Upper lobe of left lung (tissue), 6 donors: ENCODE measurements at regions not wholly inside any gene's neighbourhood (a gene's known extent, or its start where the extent isn't known, plus 50 kb on each side); places are given as distances from the start of the nearest gene placed in this dataset.

Experiments
- ATAC-seq, 2 donors: fragments of 200-7000 bp; cut with Tn5 transposase; one replicate each; pipeline ENCODE4 v1.9.1; 2022; ENCODE audit warnings: mild to moderate bottlenecking in 2 of 2, moderate library complexity in 2 of 2; ENCODE audit not compliant: low FRiP score in 2 of 2
- DNase-seq, 2 donors: peaks; one replicate each; pipeline ENCODE4 v3.0.0-alpha.2; 2019 to 2020
- H3K27ac ChIP-seq, 4 donors: fragments of 200-600 bp; sonication (generic); one replicate each; pipeline ENCODE4 v1.5.1; 2016 to 2019
- H3K27me3 ChIP-seq, 4 donors: fragments of 200-600 bp; sonication (generic); one replicate each; pipeline ENCODE4 v1.5.1; 2017 to 2019
- H3K36me3 ChIP-seq, 4 donors: fragments of 200-600 bp; sonication (generic); one replicate each; pipeline ENCODE4 v1.5.1; 2016 to 2019
- H3K4me1 ChIP-seq, 4 donors: fragments of 200-600 bp; sonication (generic); one replicate each; pipeline ENCODE4 v1.5.1; 2018 to 2019
- H3K4me3 ChIP-seq, 4 donors: fragments of 200-600 bp; sonication (generic); one replicate each; pipeline ENCODE4 v1.5.1; 2017 to 2019; ENCODE audit warnings: mild to moderate bottlenecking in 2 of 4, moderate library complexity in 1 of 4
- H3K9me3 ChIP-seq, 4 donors: fragments of 200-600 bp; sonication (generic); one replicate each; pipeline ENCODE4 v1.5.1; 2018 to 2019
- CTCF ChIP-seq, 6 experiments: fragments of 450-650 bp in 4 of 6; fragments of 200-600 bp in 2 of 6; sonication (generic) in 2 of 6; IDR thresholded peaks; one replicate each; pipeline ENCODE4 v1.5.1; 2016 to 2019; ENCODE audit warnings: antibody characterized with exemption in 6 of 6
- EP300 ChIP-seq, 4 donors: sonication (generic); formaldehyde crosslinking; IDR thresholded peaks; one replicate each; pipeline ENCODE4 v1.5.1; 2017; ENCODE audit warnings: antibody characterized with exemption in 4 of 4, control low read depth in 2 of 4
- POLR2A ChIP-seq, 4 donors: fragments of 450-650 bp; IDR thresholded peaks; one replicate each; pipeline ENCODE4 v1.5.1; 2016 to 2017; ENCODE audit warnings: antibody characterized with exemption in 4 of 4, mild to moderate bottlenecking in 2 of 4
- POLR2AphosphoS5 ChIP-seq, 2 donors: sonication (generic); formaldehyde crosslinking; IDR thresholded peaks; one replicate each; pipeline ENCODE4 v1.5.1; 2017; ENCODE audit warnings: antibody characterized with exemption in 2 of 2
- WGBS, 2 donors: methylation state at CpG; one replicate each; pipeline ENCODE4 v1.1.5; 2017 to 2018; 5-methylcytosine and 5-hydroxymethylcytosine counted together
- donor health status: DM: no; HTN: no; CAD: no; lungs with moderate emphysema.
- donor health status: DM: no; HTN: yes; CAD: no; lungs with severe emphysema.

GRCh38 chr11:23490557-23491235 is 630.4 kb upstream of the CCDC179 start:
- ATAC-seq (no peak), DNase-seq (no peak)
- Histone ChIP-seq H3K4me3 (no peak overlapping the region), H3K27me3 (no peaks in the 10 kb centered on the region), H3K4me1 (no peaks in the 10 kb centered on the region), H3K36me3 (no peaks in the 10 kb centered on the region), H3K9me3 (peaks cover 0 to 4% (median 0%) of the 10 kb centered on the region in 4 donors), H3K27ac (no peak overlapping the region)
- WGBS, 2 donors = 46% methylated on average over 3 of the region's 3 CpGs
- TF ChIP-seq EP300 (IDR thresholded peaks at IDR 0.05) = no peak
- TF ChIP-seq CTCF (IDR thresholded peaks at IDR 0.05) = no peak
- TF ChIP-seq POLR2AphosphoS5 (IDR thresholded peaks at IDR 0.05) = no peak
- no peak for TF ChIP-seq POLR2A (IDR thresholded peaks at IDR 0.05)

DNA sequence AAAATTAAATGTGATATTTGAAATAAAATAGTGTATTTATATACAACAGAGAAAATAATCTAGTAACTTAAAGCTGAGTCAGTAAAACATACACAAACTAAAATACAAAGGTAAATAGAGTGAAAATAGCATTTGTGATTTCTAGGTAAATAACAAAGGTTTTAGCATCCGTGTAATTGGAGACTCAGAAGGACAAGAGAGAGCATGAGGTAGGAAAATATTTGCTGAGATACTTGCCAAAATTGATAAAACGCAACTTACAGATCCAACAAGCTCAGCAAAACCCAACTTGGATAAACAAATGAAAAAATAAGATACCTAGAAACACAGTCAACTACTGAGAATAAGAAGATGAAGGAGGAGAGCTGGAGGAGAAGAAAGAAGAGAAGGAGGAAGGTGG is 634.7 kb upstream of the CCDC179 start:
- Histone ChIP-seq H3K4me3 (no peak overlapping the region), H3K27me3 (no peaks in the 10 kb centered on the region), H3K36me3 (no peaks in the 10 kb centered on the region), H3K27ac (no peak overlapping the region), H3K9me3 (no peaks in the 10 kb centered on the region), H3K4me1 (no peaks in the 10 kb centered on the region)
- DNase-seq (no peak), ATAC-seq (no peak)
- 51 to 62% methylated on average over 2 of the region's 2 CpGs for WGBS, 2 donors
- TF ChIP-seq EP300 (IDR thresholded peaks at IDR 0.05) = no peak
- no peak for TF ChIP-seq CTCF (IDR thresholded peaks at IDR 0.05)
- TF ChIP-seq POLR2A (IDR thresholded peaks at IDR 0.05) = no peak
- TF ChIP-seq POLR2AphosphoS5 (IDR thresholded peaks at IDR 0.05) = no peak

DNA sequence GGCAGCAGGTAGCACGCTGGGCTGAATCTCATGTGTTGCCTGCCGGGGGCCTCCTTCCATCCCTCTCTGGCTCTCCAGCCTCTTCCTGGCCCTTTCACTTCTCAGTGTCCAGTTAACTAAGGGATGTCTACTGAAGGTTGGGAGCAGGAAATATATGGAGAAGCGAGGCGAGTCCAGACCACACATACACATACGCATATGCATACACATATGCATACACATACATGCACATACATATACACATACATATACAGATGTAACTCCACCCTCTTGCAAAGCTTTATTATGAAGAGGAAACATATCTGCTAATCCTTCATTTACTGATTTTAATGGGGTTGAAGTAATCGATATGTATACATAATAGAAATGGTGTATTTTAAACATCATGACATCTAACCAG is 636.1 kb upstream of the CCDC179 start:
- Histone ChIP-seq H3K9me3 (no peaks in the 10 kb centered on the region), H3K4me1 (no peaks in the 10 kb centered on the region), H3K27ac (no peak overlapping the region), H3K4me3 (no peak overlapping the region), H3K36me3 (no peaks in the 10 kb centered on the region), H3K27me3 (no peaks in the 10 kb centered on the region)
- WGBS, 2 donors = 59 to 80% methylated on average over 5 to 6 of the region's 6 CpGs
- no peak for TF ChIP-seq CTCF (IDR thresholded peaks at IDR 0.05)
- no peak for TF ChIP-seq POLR2A (IDR thresholded peaks at IDR 0.05)
- TF ChIP-seq POLR2AphosphoS5 (IDR thresholded peaks at IDR 0.05) = no peak
- no peak for TF ChIP-seq EP300 (IDR thresholded peaks at IDR 0.05)
- DNase-seq (no peak), ATAC-seq (no peak)

- Histone ChIP-seq H3K9me3 (no peaks in the 10 kb centered on the region), H3K27me3 (no peaks in the 10 kb centered on the region), H3K27ac (no peak overlapping the region), H3K4me3 (no peak overlapping the region), H3K36me3 (no peaks in the 10 kb centered on the region), H3K4me1 (no peaks in the 10 kb centered on the region)
- DNase-seq (no peak), ATAC-seq (no peak)
- no peak for TF ChIP-seq CTCF (IDR thresholded peaks at IDR 0.05)
- TF ChIP-seq EP300 (IDR thresholded peaks at IDR 0.05) = no peak
- no peak for TF ChIP-seq POLR2AphosphoS5 (IDR thresholded peaks at IDR 0.05)
- 39 to 54% methylated on average over 1 of the region's 1 CpG for WGBS, 2 donors
Measured at GRCh38 chr11:23497040-23497439, 636.8 kb upstream of the CCDC179 start.

- TF ChIP-seq POLR2A (IDR thresholded peaks at IDR 0.05) (no peak), EP300 (IDR thresholded peaks at IDR 0.05) (no peak), CTCF (IDR thresholded peaks at IDR 0.05) (no peak), POLR2AphosphoS5 (IDR thresholded peaks at IDR 0.05) (no peak)
- Histone ChIP-seq H3K4me1 (no peaks in the 10 kb centered on the region), H3K9me3 (no peaks in the 10 kb centered on the region), H3K27me3 (no peaks in the 10 kb centered on the region), H3K27ac (no peak overlapping the region), H3K36me3 (no peaks in the 10 kb centered on the region), H3K4me3 (no peak overlapping the region)
- WGBS, 2 donors = 87 to 92% methylated on average over 3 of the region's 3 CpGs
- DNase-seq (no peak), ATAC-seq (no peak)
Measured at GRCh38 chr11:23502389-23502788, 642.1 kb upstream of the CCDC179 start.
